NCI-H526 (cell line): ENCODE measurements at regions not wholly inside any gene's neighbourhood (a gene's known extent, or its start where the extent isn't known, plus 50 kb on each side); places are given as distances from the start of the nearest gene placed in this dataset.
"Not testable (repeated sequence)": the region's sequence is repeated elsewhere in the genome, so short reads cannot be mapped to it uniquely, and the experiment has no call there.

ENCODE experiments used
- DNase-seq, 2 experiments: peaks; one replicate each; lab custom pipeline; 2025; lab: John Stamatoyannopoulos, UW

DNA sequence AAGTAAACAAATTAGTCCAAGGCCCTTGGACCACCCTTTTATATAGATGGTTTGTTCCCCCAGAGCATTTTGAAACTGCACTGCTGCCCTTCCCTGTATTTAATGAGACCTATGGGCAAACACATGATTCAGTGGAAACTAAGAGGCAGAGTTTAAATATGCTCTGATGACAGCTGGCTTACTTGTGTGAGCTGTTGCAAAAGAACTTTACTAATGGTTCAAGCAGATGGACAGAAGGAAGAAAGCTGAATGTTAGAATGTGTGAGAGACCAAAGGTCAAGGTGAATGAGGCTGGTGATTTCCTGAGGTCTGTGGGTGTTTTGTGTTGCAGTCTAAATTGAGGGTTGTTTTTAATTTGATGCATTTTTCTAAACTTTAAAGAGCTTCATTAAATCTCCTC is 123.0 kb upstream of the CEP162 start:
- DNase-seq = no peak

DNA sequence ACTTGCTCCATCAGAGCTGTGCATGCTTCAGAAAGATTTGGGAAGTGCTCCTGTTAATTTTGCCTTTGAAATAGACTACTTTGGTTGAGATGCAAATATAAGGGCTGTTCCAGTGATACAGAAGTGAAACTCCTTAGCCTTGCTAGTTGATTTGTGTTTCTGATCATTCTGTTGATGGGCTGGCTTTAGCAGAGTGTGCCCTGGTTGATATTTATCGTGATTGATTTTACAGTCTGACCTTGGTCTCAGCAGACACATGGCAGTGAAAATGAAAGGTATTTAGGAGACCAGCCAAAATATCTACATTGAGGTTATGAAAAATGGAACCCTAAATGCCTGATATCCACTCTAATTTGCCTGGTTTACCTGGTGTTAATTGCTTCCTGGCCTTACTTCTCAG is 122.1 kb upstream of the CEP162 start:
- no peak for DNase-seq

DNA sequence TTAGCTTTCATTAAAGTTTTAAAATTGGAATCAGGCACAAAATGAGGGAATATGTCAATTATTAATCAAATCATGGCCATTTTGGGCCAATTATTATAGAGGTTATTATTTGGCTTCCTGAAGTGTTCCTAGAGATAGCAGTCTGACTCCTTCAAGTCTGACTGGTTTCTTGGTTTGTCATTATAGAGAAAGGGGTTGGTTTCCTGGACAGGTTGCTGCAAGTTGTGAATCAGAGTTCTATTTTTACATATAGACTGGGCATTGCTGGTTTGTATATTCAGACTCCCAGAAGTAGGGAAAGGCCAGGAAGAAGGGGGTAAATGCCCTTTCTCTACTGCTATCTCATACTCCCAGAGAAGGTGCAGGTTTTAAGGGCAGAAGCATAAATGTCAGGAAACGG is 121.4 kb upstream of the CEP162 start:
- DNase-seq = no peak

DNA sequence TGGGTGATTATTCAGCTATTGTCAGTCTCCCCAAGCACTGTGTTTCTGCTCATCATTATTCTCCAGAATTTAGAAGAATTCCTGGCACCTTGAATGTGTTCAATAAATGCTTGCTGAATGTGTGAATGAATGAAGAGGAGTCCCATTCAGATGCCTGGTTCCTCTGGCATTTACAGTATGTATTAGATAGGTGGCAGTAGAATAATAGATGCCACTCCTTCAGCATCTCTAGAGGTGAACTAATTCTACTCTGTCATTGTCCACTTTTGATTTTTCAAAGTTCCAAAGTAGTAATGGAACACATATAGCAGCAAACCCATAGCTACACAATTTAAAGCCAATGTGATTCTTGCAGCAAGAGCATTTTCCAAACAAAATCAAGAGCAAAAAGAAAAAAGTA is 118.9 kb upstream of the CEP162 start:
- no peak for DNase-seq

DNA sequence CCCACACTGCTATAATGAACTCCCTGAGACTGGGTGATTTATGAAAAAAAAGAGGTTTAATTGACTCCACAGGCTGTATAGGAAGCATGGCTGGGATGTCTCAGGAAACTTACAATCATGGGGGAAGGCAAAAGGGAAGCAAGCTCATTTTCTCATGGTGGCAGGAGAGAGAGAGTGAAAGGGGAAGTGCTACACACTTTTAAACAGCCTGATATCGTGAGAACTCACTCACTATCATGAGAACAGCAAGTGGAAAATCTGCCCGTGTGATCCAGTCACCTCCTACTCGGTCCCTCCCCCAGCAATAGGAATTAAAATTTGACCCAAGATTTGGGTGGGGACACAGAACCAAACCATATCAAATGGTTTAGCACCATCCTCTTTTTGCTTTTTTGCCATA is 116.6 kb upstream of the CEP162 start:
- no peak for DNase-seq

DNA sequence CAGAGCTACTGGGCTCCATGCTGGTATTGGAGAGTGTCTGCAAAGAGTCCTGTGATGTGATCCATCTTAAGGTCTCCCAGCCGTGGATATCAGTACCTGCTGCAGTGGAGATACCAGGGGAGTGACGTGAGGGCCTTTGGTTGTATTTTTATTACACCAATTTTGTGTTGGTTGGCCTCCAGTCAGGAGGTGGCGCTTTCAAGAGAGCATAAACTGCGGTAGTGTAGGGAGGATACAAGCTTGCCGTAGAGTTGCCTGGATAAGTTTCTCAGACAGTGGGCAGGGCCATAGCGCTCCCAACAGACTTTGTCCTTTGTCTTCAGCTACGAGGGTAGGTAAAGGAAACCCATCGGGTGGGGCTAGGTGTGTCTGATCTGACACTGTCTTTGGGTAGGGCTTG is 113.0 kb upstream of the CEP162 start:
- no peak for DNase-seq

DNA sequence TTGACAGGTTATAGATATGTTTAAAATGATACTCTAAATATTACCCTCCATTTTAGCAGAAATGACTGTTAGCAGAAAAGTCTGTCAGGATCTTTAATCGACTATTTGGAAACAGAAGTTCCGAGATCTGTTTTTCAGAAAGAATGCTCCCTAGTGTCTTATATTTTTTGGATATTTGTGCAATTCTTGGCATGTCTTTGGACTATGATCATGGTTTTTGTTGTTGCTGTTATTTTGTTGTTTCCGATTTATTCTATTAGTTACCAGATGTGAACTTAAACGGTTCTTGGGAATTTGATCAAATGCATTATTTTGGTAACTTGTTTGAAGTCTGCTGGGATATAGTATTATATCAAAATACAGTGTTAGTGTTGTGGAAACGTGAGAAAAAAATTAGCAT is 106.4 kb upstream of the CEP162 start:
- DNase-seq = no peak

DNA sequence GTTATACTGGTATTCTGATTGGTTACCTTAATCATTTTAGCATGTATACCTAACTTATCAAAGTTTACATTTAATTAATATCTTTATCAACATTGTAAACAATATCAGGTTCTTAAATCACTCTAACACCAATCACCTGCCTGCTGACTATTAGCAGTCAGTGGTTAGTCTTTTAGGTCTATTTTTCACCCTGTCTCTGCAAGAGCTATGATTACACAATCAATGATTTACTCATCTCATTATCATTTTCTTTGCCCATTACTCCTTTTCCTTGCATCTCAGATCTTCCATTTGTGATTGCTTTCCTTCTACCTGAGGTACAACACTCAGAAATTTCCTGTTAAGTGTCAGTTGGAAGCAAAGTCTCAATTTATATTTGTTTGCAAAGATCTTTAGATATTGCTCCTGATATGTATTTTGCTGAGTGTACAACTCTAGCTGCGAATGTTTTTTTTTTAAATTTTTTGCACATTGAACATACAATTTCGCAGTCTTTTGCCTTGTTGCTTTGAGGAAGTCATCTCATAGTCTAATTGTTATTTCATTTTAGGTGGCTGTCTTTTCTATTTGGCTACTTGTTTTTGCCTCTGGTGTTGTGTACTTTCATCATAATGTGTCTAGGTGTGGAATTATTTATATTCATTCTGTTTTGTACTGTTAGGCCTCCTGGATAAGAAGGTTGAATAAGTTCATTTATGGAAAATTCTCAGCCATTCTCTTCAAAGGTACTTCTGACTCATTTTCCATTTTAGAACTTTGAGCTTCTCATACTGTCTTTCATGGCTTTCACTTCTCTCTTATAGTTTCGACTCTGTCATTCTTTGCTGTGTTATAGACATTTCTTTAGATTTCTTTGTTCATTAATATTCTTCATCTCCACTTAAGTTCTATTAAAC is 104.9 kb upstream of the CEP162 start:
- DNase-seq = no peak

DNA sequence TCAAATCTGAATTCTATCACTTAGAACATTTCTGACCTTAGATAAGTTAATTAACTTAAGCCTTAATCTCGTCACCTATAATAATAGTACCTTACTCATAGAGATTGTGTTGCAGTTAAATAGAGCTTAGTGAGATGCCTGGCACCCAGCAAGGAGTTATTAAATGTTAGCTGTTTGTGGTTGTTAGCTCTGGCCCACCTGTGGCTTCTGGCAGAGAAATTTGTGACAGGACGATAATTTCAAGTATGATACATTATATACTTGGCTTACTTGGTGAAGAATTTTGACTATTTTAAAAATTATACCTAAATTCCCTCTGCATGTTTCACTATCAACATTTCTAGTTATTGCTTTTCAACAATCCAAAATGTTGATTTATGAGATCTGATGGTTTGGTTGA is 102.9 kb upstream of the CEP162 start:
- no peak for DNase-seq

DNA sequence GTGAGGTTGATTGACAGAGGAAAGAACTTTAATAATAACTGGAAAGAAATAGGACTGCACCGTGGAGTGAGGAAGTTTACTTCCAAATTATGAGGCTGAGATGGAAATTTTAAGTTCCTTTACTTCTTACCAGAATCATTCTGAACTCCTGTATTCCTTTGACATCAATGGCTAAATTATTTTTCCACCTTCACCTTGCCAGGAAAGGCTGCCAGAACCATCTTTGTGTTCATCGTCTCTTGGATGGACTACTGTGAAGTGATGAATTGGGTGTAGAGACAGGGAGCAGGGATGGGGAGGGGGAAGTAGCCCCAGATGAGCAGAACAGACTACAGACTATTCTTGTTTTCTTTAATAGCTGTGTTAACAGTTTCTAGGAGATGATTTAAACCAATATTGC is 102.1 kb upstream of the CEP162 start:
- DNase-seq = no peak

DNA sequence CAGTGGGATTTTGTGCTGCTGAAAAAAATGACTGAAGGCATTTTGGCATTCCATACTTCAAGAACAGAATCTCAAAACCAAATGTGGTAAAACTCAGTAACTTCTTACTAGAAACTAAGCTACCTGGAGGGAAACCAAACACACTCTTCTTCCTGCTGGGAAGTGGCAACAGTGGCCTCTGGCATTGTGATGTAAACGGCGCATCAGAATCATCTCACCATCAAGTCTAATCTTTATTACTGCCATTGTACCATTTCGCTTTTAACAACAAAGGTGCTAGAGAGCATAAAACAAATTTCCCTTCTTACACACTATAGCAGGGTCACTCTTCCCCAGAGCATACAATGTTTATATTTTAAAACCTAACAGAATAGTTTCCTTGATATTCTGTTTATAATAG is 101.6 kb upstream of the CEP162 start:
- DNase-seq = no peak

DNA sequence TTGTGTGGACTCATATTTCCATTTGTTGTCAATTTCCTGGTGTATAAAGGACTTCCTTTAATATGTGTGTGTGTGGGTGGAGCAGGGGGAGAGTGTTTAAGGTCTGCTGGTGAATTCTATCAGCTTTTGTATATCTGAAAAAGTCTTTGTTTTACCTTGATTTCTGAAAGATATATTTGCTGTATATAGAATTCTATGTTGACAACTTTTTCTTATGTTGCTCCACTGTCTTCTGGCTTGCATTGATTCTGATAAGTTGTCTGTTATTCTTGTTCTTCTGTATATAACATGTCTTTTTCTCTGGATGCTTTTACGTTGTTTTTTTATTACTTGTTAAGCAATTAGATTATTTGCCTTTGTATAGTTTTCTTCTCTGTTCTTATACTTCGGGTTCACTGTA is 90.0 kb upstream of the CEP162 start:
- no peak for DNase-seq

DNA sequence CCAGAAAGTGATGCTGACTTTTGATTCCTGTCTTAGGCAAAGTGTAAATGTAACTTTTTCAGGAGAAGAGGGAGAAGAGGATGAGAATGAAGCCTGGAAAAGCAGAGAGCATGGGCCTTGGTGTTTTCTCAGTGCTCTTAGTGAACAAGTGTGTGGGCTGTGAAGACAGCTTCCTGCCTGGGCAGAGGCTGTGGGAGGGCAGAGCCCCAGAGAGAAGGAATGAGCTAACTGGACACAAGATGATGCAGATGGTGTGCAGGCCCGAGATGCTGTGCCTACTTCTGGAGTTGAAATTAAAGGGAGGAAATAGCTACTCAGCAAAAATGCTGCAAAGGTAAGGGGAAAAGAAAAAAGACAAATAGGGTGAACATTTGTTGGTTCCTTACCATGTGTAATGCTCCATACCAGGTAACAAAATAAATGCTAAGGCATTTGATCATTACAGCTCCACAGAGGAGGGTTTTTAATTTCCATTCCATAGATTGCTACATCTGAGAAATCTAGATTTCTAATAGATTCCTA is 87.0 kb upstream of the CEP162 start:
- DNase-seq = no peak

DNA sequence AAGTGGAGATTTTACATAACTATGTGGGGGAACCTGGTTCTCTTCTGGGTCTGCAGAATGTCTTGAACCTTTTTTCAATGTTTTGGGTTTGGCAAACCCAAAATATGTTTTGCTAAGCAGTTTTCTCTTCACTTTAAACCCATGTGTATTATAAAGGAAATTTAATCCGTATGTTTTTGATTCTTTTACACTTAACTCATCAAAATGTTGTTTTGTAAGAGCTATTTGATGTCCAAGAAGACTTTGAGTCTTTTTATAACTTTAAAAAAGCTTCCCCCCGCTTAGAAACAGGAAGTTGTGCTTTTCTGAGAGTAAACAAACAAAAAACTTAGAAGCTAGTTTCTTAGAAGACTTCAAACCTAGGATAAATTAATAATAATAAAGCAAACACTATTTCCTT is 81.9 kb upstream of the CEP162 start:
- no peak for DNase-seq

DNA sequence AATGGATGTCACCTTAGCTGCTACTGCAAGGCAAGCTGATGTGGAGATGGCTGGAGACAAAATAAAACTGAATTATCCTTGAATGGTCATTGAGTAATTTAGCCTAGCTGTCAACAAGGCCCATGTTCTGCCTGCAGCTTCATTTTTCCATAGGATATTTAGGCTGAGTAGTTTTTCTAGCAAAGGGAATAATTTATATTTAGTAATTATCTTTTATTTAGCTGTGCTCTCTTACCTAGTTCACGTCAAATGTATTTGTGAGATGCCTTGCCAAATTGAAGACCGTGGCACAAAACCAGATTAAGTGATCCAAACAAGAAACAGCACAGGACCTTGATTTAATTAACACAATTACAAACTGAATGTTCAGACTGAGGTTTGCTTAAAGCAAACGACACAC is 77.4 kb upstream of the CEP162 start:
- DNase-seq = no peak

DNA sequence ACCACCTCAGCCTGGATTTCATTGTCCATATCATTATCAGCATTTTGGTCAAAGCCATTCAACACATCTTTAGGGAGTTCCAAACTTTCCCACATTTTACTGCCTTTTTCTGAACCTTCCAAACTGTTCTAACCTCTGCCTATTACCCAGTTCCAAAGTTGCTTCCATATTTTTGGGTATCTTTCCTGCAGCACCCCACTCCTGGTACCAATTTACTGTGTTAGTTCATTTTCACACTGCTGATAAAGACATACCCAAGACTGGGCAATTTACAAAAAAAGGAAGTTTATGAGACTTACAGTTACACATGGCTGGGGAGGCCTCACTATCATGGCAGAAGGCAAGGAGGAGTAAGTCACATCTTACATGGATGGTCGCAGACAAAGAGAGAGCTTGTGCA is 63.6 kb upstream of the CEP162 start:
- DNase-seq = not testable (repeated sequence)

DNA sequence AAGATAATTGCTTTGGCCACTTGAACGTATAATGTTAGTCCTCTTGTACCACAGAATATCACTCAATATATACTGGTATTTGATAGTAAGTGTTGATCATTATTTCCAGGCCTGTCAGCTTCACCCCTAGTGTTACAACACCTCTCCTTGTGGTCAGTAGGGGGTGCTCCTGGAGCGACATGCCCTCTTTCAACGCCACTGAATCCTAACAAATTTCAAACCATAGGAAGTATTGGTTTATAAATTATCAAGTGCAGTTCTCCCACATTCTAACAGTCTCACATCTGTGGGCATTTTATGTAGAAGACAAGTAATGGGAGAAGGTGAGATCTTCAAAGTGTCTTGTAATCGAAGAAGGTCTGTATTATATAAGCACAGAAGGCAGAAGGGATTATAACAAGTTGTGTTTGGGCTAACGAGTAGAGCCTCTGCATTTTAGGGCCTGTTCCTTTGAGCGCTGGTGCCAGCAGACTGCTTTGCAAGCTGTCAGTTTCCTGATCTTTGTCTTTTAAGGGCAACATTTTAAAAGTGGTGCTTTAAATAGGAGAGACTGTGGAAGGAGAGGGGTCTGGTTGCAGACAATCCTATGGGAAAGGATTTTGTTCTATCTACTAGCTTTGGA is 57.1 kb upstream of the CEP162 start:
- DNase-seq = peak in 1 of 2 experiments; percentile 27

DNA sequence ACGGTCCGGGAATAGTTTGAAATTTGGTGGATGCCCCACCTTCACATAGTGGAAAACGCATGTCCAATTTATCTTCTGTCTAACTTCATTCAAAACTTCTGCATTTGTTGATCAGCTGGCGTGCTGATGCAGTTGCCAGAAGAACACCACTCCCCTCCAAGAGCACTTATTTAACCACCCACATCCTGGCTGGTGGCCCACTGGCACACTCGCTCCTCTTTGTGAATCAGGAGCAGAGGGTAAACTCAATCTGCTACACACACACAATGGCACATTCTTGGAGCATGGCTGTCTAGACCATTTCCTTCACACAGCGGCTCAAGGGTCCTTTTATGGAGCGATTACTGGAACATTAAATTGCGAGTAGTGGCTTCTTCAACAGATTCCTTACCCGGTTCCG is 55.1 kb upstream of the CEP162 start:
- no peak for DNase-seq

DNA sequence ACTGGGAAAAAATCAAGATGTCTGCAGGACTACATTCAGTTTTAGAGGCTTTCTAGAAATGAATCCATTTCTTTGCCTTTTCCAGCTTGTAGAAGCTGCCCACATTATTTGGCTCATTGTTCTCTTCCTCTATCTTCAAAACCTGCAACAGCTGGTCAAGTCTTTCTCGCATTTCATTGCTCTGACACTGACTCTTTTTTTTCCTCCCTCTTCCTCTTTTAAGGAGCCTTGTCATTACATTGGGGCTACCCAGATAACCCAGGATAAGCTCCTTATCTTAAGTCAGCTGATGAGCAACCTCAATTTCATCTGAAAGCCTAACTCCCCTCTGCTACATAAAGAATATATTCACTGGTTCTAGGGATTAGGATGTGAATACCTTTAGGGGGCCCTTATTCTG is 53.2 kb upstream of the CEP162 start:
- no peak for DNase-seq

DNA sequence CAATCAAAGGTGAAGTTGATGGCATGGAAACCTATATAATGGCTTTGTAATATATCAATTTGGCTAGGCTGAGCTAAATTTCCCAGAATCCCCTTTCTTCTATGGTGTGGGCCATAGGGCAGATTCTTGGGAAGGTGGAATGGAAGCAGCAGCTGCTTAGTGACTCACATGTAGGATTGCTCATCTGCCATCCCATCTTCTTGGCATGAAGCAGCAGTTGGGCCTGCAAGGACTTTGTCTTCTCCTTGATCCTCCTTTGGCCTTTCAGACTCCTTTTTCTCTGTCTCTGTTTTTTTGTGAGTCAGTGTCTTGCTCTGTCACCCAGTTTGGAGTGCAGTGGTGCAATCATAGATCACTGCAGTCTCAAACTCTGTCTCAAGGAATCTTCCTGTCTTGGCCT is 52.6 kb upstream of the CEP162 start:
- no peak for DNase-seq

DNA sequence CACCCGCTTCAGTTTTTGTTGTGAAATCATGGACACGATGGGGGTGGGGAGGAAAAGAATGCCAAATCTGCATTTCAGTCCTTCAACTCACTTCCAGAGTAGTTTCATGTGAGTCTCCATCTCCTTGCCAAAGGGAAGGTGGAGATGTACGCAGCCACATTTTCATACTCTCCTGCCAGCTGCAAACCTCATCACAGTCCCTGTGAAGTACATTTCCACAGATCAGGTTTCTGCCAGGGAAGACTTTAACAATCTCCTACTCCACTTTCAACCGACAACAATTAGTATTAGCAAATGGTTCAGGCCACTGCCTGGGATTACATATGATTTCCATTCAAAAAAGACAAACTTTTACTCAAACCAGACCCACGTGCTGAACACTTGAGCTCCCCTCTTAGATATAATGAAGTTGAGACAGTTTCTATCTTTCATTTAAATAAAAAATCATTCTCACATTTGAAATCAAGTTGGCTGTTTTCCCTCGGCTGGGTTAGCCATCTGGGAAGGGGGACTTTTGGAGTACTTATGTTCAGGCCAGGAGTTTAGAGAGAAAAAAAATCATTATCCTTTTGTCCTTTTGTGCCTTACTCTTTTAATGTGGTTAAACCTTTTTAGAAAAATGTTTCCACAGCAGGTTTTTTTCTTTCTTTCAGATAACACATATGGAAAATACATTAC is 51.0 kb upstream of the CEP162 start:
- DNase-seq = peak in 1 of 2 experiments; percentile 6
